Spleen (tissue), 7 donors: ENCODE measurements at regions not wholly inside any gene's neighbourhood (a gene's known extent, or its start where the extent isn't known, plus 50 kb on each side); places are given as distances from the start of the nearest gene placed in this dataset.

Source experiments
- POLR2A ChIP-seq, 3 donors: fragments of 450-650 bp; IDR thresholded peaks; one replicate each; pipeline ENCODE4 v1.5.1; 2017; ENCODE audit warnings: antibody characterized with exemption in 3 of 3, mild to moderate bottlenecking in 1 of 3
- TF ChIP-seq, protein P1 (sequence below), 11 experiments: fragments of 200-600 bp in 7 of 11; fragments of 450-650 bp in 4 of 11; sonication (generic) in 4 of 11; IDR thresholded peaks in 8 of 11; conservative IDR thresholded peaks in 3 of 11; 1 replicate in 7 of 11; 2 replicates in 4 of 11; pipeline versions ENCODE4 v1.4.0 to v1.8.0; 2016 to 2021; ENCODE audit warnings: antibody characterized with exemption in 11 of 11, inconsistent platforms in 4 of 11, mild to moderate bottlenecking in 1 of 11
- donor health status: DM: no; HTN: no; CAD: no; lungs with moderate emphysema.
- donor health status: DM: no; HTN: no; CAD: no.
- donor health status: DM: no; HTN: no; CAD: no.

DNA sequence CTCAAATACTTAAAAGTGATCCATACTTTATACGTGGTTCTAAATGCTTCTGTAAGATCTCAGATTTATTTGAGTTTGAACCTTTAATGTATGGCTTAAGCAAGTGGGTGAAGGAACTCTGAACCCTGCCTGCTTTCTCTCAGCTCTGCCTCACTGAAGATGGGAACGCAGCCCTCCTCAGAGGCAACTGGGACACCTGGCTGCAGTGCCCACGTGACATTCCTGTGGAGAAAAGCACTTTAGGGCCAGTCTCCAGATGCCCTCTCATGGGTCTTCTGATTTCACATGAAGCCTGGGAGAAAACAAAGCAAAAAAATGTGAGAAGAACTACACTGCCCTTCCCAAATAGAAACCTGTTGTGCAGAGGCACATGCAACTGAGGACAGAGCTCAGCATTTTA lies 242.6 kb upstream of the ANKRD30A start:
- no peak for TF ChIP-seq POLR2A (IDR thresholded peaks at IDR 0.05)
- TF ChIP-seq, protein P1, sequence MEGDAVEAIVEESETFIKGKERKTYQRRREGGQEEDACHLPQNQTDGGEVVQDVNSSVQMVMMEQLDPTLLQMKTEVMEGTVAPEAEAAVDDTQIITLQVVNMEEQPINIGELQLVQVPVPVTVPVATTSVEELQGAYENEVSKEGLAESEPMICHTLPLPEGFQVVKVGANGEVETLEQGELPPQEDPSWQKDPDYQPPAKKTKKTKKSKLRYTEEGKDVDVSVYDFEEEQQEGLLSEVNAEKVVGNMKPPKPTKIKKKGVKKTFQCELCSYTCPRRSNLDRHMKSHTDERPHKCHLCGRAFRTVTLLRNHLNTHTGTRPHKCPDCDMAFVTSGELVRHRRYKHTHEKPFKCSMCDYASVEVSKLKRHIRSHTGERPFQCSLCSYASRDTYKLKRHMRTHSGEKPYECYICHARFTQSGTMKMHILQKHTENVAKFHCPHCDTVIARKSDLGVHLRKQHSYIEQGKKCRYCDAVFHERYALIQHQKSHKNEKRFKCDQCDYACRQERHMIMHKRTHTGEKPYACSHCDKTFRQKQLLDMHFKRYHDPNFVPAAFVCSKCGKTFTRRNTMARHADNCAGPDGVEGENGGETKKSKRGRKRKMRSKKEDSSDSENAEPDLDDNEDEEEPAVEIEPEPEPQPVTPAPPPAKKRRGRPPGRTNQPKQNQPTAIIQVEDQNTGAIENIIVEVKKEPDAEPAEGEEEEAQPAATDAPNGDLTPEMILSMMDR (IDR thresholded peaks at IDR 0.05 in 8 of 11, conservative IDR thresholded peaks at IDR 0.05 in 3 of 11), result no peak
